LoVo (cell line): ENCODE measurements at regions not wholly inside any gene's neighbourhood (a gene's known extent, or its start where the extent isn't known, plus 50 kb on each side); places are given as distances from the start of the nearest gene placed in this dataset.

Experiments used
- DNase-seq: peaks from one replicate; pipeline ENCODE4 v3.0.0-alpha.2; 2016; ENCODE audit warnings: low spot score

DNA sequence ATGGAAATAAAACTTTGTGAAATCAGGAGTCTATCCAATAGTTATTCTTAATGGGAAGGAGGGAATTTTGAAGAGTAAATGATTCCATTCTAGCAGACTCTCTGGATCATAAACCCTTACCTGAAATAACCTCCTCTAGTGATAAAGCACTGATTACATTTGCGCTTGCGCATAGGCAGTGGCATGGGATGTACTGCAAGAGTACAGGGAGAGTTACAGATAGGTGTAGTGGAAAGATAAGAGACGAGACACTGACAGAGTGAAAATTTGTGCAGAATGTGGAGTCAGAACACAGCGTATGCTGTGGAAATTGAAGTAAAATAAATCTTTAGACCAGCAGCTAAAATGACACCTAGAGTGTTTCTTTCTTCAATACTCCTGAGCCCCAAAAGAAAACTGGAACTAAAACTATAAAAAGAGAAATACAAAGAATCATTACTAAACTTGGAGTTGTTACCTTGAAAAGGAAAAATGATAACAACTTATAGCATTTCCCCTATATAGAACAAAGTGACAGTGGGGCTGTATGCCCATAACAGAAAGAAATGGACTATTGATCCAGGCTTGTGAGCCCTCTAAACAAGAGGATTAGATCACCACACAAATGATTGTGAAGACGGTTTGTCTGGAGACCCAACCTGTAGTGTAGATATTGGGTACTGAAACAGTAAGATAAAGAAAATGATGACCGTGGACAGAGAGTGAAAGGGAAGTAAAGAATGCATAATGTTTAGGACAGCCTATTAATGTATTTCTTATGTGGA, 1471.2 kb upstream of the NUDT12 start:
- no peak for DNase-seq

DNA sequence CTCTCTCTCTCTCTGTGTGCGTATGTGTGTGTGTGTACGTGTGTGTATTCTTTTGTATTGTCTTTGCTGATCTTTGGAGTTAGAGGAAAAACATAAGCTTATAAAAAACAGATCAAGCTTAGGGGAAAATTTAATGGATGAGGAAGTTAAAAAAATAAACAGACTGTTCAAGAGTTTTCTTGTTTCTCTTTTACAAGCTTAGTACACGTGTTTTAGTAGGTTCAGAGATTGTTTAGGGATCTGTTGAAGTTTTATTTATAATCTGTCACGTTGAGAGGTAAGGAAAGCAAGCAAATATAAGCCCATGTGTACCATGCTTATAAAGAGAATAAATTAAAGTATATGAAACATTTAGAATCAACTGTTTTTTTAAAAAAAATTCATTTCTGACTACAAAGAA, 1470.3 kb upstream of the NUDT12 start:
- no peak for DNase-seq

DNA sequence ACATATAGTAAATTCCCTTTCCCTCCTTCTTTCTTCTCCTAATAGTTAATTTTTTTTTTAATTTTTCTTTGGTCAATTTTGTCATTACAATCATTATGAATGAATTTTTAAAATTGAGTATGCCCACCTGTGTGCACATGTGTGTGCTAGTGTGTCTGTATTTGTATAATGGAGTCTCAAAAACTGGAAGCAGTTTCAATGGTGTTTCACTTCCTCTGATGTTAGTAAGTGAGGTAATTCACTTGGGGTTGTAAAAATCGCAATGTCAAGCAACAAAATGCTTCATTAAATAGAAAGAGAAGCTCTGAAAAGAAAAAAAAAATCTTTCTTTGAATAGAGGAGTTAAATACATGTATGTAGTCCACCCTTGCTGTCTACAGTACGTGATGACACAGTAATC, 1467.6 kb upstream of the NUDT12 start:
- DNase-seq = no peak

DNA sequence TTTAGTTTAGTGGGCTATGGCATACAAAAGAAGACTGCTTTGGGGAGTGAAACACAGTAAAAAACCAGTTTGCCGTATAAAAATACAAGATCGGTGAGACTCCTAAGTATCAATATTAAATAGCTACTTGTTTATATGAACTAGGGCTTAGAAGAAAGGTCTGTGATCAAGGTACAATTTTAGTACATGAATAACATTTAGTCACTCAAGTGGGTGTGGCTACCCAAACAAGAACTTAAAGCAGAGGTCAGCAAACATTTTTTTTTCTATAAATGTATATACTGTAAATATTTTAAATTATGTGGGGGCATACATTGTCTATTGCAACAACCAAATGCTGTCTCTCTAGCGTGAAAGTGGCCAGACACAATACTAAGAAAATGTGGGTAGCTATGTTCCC, 1452.5 kb upstream of the NUDT12 start:
- no peak for DNase-seq

DNA sequence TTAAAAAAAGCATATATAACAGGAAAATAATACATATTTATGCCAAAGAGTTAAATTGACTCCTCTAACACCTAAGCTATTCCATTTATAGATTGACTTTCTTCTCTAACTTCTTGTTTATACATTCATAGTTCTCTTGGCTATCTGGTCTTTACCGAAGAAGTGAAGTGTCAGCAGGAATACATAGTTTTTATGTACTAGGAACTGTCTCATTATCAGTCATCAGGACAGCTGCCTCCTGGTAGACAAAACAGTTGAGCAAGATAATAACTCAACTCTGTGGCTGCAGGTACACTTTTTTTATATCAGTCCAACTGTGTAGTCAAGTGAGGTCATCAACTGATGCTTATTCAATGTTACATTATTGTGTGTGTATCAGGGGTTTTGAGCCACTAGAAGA, 1436.0 kb upstream of the NUDT12 start:
- no peak for DNase-seq

DNA sequence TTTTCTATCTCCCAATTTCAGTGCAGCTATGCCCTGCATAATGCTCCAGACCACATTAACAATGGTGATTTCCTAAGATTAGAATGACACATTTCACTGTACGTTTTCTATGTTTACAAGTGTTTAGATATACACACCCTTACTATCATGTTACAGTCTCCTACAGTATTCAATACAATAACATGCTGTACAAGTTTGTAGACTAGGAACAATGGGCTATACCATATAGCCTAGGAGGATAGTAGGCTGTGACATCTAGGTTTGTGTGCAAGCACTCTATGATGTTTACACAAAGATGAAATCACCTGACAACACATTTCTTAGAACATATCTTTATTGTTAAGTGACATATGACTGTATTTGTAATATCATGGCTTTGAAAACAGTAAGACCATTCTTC, 1435.6 kb upstream of the NUDT12 start:
- DNase-seq = no peak

DNA sequence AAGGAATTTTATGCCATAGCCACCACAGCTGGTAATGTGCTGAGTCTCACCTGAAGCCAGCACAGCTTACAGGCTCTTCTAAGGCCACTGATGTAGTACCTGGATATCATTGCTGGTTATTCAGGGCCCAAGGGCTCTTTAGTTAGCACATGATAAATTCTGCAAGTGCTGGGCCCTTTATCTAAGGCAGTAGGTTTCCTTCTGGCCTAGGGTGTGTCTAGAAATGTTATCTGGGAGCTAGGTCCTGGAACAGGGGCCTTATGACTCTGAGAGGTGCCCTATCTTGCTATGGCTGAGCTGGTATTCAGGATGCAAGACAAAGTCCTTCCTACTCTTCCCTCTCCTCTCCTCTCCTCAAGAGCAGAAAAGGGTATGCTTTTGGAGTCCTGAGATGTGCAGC, 1424.5 kb upstream of the NUDT12 start:
- DNase-seq = no peak

DNA sequence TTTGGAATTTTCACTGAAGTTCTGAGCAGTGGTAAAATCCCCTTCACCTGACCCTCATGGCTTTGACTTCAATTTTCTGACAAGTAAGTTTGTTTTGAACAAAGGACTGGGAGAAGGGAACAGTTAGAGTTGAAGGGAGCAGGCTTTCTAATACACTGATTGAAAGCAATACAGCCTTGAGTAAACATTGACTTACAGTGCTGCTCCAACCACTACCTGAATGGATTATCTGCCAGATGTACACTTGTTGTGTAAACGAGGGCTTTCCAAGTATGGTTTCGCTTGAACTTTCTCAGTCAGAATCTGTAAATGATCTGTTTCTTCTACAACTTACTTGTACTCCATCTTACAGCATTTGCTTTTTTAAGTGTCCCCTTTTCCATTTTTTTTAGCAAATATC, 1414.9 kb upstream of the NUDT12 start:
- DNase-seq = no peak

DNA sequence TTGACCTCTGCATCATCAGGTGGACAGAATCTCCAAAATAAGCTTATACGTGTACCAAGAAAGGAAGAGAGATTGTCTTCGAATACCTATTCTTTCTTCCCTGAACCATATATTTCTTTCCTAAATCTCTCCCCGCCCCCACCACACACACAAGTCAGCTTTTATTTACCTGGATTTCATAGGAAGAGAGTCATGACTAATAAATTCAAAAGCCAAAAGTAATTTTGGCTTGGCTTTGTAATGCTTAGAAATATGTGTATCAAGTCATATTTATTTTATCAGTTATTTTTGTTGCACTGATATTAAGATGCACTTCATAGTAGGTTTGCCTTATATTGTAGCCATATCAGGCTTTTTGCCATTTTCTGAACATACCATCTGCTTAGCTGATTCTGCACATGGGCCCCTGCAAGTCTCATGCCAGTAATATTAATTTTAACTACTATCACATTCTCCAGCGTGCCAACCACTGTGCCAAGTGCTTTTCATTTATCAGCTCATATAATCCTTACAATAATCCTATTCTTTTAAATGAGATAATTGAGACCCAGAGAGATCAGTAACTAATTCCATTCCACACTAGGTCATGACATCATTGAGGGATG, 1405.3 kb upstream of the NUDT12 start:
- DNase-seq = no peak

DNA sequence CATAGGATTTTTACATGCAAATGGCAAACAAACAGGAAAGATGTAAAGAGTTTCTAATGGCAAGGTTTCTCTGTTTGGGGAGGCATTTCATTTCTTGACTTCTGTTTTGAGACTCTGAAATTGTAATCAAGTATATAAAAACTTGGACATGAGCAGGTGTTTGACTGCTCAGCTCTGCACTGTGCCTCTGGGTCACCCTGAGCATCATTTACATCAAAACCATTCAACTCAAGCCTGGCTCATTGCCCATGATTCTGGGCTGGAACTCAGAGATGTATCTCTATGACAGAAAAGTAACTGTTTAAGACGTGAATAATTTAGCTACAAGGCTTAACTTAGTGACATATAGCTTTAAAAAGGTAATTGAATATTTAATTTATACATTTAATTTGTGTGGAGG, 1402.4 kb upstream of the NUDT12 start:
- DNase-seq = no peak

DNA sequence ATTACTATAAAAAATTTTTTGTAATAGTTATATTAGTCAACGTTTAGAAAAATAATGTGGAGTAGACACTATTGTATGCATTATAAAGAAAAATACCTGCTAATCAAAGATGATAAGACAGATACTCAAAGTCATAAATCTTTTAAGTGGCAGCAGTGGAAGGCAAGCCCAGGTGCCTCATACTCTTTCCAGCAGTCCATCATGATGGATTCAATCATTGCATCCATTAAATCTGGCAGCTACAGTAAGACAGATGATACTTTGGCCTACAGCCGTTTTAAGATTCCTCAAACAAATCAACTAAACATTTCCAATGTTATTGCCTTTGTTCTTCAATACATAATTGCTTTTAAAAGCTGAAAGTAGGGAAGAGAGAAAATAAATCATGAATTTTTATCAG, 1392.9 kb upstream of the NUDT12 start:
- DNase-seq = no peak

DNA sequence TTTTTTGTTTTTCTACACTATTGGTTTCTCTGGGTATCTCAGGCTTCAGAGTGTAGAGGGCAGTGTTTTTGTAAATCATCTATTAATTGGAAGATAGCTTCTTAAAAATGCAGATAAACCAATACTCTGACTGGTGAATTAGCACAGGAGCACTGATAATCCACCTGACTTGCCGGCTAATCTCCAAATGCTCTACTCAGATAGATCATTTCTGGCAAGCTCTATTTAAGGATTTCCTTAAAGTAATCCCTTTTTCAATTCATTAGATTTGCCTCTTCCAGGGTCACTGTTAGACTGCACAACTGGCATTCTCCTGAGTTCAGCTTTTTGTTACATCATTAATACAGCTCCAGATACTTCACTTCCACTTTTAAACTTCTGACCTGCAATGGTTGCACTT, 1390.3 kb upstream of the NUDT12 start:
- no peak for DNase-seq

DNA sequence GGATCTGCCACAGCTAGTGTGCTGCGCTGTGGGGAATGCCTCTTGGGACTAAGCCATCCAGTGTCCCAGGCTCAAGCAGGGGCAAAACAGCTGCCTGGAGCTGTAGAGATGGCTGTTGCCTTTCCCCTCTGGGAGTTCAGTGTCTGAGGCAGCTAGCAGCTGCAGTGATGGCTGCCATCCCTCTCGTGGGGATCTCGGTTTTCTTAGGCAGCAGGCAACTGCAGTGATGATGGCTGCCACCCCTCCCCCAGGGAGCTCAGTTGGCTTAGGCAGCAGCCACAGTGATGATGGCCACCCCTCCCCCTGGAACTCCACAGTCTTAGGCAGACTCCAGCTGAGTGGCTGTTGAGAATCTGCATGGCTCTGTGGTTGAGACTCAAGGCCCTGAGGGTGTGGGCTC, 1389.2 kb upstream of the NUDT12 start:
- no peak for DNase-seq

DNA sequence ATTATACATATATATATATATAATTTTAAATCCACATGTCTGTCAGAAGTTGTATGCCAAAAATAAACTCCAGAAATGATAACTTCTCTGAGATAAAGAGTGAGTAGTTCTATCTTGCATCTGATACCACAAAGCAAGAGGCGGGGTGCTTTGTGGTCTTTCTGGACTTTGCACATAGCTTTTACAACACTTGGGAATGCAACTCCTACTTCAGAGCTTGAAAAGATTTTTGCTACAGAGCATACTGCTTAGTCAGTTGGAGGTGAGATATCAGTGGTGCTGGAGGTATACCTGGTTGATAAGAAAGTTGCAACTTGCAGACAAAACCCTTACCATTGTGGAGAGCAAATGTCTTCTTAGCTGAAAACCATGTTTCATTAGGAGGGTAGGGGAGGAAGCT, 1384.5 kb upstream of the NUDT12 start:
- no peak for DNase-seq

DNA sequence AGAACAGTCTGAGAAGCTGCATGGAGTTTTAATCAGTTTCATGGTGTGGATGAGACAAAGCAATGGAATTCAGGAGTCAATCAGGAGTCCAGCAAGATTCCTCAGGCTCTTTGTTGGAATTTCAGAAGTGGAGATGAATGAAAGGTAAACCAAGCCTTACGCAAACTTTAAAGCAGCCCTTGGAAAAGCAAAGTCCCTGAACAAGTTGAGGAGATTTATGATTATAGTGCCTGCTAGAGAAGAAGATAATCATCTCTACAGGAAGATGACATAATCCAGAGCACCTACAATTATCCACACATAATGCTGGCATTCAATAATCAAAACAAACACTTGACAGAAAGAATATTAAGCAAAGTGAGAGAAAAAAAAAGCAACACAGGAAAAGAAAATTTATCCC, 1380.1 kb upstream of the NUDT12 start:
- DNase-seq = no peak

DNA sequence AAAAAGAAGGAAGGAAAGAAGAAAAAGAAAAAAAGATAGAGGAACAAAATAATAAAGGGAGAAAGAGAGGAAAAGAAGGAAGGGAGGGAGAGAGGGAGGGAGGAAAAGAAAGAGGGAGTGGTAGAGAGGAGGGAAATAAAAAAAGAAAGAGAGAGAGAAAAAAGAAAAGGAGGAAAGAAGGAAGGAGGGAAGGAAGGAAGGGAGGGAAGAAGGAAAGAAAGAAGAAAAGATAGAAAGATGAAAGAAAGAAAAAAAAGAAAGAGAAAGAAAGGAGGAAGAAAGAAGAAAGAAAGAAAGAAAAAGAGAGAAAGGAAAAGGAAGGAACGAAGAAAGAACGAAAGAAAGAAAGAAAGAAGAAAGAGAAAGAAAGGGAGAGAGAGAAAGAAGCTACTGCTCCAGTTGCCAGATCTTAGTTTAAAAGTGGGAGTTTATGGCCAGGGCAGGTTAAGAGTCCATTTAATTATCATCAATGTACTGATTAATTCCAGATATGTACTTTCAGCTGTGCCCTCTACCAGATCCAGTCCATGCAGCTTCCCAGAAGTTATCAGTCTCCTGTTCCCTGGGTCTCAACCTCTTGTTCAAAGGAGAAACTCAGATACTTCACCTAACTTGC, 1378.5 kb upstream of the NUDT12 start:
- DNase-seq = no peak

DNA sequence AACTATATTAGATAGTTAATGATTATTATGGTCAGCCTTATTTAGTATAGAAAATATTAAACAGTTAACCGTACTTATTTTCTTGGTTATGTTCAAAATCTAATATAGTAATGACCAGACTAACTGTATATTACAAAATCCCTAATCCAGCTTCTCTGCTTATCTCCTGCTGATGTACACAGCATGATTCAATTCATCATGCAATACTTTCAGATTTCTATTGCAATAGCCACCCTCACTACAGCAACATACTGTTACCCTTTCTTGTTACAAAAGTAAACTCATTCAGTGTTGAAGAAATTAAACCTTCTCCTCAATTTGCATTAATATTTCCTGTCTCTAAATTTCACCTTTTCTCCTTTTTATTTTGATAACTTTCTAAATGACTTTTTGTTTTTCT, 1375.0 kb upstream of the NUDT12 start:
- DNase-seq = no peak

DNA sequence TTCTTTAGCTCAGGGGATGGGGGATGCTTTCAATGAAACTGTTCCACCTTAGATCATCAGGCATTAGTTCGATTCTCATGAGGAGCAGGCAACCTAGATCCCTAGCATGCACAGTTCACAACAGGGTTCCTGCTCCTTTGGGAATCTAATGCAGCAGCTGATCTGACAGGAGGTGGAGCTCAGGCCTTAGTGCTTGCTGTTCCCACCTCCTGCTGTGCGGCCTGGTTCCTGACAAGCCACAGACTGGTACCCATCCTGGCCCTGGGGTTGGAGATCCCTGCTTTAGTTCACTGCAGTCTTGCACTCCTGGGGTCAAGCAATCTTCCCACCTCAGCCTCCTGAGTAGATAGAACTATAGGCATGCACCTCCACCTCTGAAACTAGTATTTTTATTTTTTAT, 1369.8 kb upstream of the NUDT12 start:
- DNase-seq = no peak

DNA sequence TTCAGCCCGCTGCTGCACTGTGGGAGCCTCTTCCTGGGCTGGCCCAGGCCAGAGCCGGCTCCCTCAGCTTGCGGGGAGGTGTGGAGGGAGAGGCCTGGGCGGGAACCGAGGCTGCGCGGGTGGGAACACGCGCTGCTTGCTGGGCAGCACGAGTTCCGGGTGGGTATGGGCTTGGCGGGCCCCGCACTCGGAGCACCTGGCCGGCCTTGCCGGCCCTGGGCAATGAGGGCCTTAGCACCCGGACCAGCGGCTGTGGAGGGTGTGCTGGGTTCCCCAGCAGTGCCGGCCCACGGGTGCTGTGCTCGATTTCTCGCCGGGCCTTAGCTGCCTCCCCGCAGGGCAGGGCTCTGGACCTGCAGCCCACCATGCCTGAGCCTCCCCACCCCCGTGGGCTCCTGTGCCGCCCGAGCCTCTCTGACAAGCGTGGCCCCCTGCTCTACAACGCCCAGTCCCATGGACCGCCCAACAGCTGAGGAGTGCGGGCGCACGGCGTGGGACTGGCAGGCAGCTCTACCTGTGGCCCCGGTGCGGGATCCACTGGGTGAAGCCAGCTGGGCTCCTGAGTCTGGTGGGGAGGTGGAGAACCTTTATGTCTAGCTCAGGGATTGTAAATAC, 1366.4 kb upstream of the NUDT12 start:
- DNase-seq = no peak

DNA sequence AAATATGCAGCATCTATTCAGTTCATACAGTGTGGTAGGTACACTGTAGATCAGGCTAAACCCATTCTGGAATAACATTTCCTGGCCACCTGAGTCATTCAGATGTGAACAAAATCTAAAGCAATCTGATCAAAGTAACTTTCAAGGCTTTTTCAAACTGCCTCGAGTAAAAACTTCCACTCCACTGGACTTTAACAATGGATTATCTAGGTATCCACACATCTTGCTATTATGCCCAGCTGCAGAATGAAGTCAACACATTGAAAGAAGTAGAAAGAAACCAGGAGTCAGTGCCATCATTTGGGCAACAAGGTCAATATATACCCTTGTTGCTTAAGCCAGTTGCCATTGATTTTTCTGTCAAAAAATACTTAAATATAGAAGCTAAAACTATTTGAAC, 1352.6 kb upstream of the NUDT12 start:
- no peak for DNase-seq

DNA sequence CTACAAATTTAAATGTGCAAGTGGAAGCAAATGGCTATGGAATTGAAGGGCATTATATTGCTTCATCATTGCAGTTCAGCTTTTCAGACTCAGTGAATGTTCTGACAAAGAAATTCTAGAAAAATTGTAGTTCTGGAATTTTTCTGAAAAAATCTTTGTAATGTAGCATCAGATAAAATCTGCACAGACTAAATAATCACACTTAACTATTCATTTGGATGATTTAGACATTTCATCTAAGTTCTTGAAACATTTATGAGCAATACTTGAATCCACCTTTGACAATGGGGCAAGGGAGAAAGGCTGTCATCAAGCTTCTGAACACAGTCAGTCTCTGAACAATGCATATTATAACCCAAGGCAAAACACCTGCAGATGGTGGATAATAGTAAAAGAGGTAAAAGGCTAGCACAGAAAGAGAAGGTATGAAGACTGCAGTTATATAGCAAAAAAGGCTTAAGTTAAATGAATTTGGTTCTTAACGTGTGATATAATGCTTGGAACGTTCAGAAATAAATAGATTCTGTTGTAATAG, 1352.0 kb upstream of the NUDT12 start:
- no peak for DNase-seq

DNA sequence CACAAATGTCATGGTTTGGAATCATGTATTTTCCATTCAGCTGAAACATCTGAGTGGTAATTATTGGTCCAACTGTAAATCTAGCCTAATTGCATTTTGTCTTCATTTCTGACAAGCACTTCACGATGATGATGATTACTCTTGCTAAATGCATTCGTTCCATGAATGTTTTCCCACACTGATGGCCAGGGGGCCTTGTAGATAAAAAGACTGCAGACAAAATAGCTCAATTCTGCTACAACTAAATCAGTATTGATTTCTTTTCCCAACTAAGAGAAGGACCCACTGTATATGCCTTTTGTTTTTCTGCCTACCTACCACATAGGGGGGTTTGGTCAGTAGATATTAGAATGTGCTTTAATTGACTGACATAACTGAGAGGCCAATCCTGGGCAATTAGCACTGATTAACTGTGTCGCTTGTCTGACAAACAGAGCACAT, 1351.3 kb upstream of the NUDT12 start:
- no peak for DNase-seq

DNA sequence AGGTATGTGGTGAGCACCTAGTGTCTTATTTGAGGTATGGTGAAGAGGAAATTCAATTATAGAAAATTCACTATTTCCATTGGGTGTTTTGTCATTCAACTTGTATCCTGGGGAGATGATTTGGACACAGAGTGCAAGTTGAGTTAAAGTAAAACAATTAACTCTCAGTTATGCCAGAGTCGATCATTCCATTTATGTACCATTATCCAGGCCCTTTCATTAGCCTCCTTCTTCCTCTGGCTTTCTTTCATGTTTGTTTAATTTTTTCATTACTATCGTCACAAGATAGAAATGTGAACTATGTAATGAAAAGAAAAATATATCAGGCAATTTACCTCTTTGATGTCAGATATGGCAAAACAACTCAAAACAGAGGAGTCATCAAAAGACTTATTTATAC, 1347.2 kb upstream of the NUDT12 start:
- DNase-seq = no peak
